HG03025 (cell line): ENCODE measurements at regions not wholly inside any gene's neighbourhood (a gene's known extent, or its start where the extent isn't known, plus 50 kb on each side); places are given as distances from the start of the nearest gene placed in this dataset.

Source experiments
- ATAC-seq: cut with Tn5 transposase; IDR thresholded peaks from one replicate; pipeline ENCODE4 v1.9.1; 2021; ENCODE audit warnings: mild to moderate bottlenecking, moderate library complexity; ENCODE audit not compliant: unreplicated experiment, low FRiP score

- ATAC-seq: no peak
Measured at GRCh38 chr18:37721544-37722522, 156.2 kb upstream of the CELF4 start.

GRCh38 chr18:37720663-37721062 is 155.1 kb upstream of the CELF4 start:
- ATAC-seq: no peak

GRCh38 chr18:37717656-37718055 is 152.1 kb upstream of the CELF4 start:
- no peak for ATAC-seq

- no peak for ATAC-seq
Measured at GRCh38 chr18:37717098-37717497, 151.5 kb upstream of the CELF4 start.

- ATAC-seq: no peak
Measured at GRCh38 chr18:37716106-37716735, 150.6 kb upstream of the CELF4 start.

GRCh38 chr18:37714691-37715090 is 149.1 kb upstream of the CELF4 start:
- ATAC-seq: no peak

- no peak for ATAC-seq
Measured at GRCh38 chr18:37712776-37713175, 147.2 kb upstream of the CELF4 start.

- no peak for ATAC-seq
Measured at GRCh38 chr18:37711766-37712505, 146.3 kb upstream of the CELF4 start.

GRCh38 chr18:37710726-37711125 is 145.1 kb upstream of the CELF4 start:
- no peak for ATAC-seq

- ATAC-seq: no peak
Measured at GRCh38 chr18:37709740-37710139, 144.1 kb upstream of the CELF4 start.

- no peak for ATAC-seq
Measured at GRCh38 chr18:37705016-37705415, 139.4 kb upstream of the CELF4 start.

GRCh38 chr18:37702841-37703240 is 137.2 kb upstream of the CELF4 start:
- no peak for ATAC-seq

- no peak for ATAC-seq
Measured at GRCh38 chr18:37701967-37702366, 136.4 kb upstream of the CELF4 start.

GRCh38 chr18:37698508-37699040 is 133.0 kb upstream of the CELF4 start:
- ATAC-seq: no peak

GRCh38 chr18:37694516-37694915 is 128.9 kb upstream of the CELF4 start:
- ATAC-seq: no peak

GRCh38 chr18:37691162-37691561 is 125.6 kb upstream of the CELF4 start:
- ATAC-seq: no peak

- ATAC-seq: no peak
Measured at GRCh38 chr18:37689841-37690240, 124.2 kb upstream of the CELF4 start.

- ATAC-seq: no peak
Measured at GRCh38 chr18:37684590-37684989, 119.0 kb upstream of the CELF4 start.

- ATAC-seq: no peak
Measured at GRCh38 chr18:37684183-37684582, 118.6 kb upstream of the CELF4 start.

GRCh38 chr18:37680911-37681310 is 115.3 kb upstream of the CELF4 start:
- no peak for ATAC-seq

GRCh38 chr18:37676276-37676675 is 110.7 kb upstream of the CELF4 start:
- ATAC-seq: no peak
